CD14-positive monocyte (primary cell): ENCODE measurements at regions not wholly inside any gene's neighbourhood (a gene's known extent, or its start where the extent isn't known, plus 50 kb on each side); places are given as distances from the start of the nearest gene placed in this dataset.

Experiments used
- DNase-seq, 3 donors: peaks; one replicate each; pipeline ENCODE4 v3.0.0-alpha.2; 2011 to 2022
- H2AFZ ChIP-seq: 2 replicates; pipeline ENCODE4 v1.6.0; 2012; ENCODE audit warnings: mild to moderate bottlenecking, low read depth, low read length, inconsistent platforms; ENCODE audit not compliant: insufficient read depth, poor library complexity, severe bottlenecking
- H3K27ac ChIP-seq, 2 donors: 1 replicate in 1 of 2; 2 replicates in 1 of 2; pipeline ENCODE4 v1.5.1; 2012 to 2013; ENCODE audit warnings: low read length in 2 of 2, control low read depth in 1 of 2, inconsistent platforms in 1 of 2, low read depth in 1 of 2, mild to moderate bottlenecking in 1 of 2
- H3K27me3 ChIP-seq, 2 donors: one replicate each; pipeline versions ENCODE4 v1.6.0 to v1.6.1; 2011 to 2013; ENCODE audit warnings: low read length in 2 of 2; ENCODE audit not compliant: control insufficient read depth in 2 of 2, insufficient read depth in 2 of 2
- H3K36me3 ChIP-seq, 2 donors: replicated peaks in 1 of 2; 1 replicate in 1 of 2; 2 replicates in 1 of 2; pipeline versions ENCODE4 v1.5.1 to v1.6.1; 2012 to 2013; ENCODE audit warnings: low read length in 2 of 2, control low read depth in 1 of 2, inconsistent platforms in 1 of 2, mild to moderate bottlenecking in 1 of 2; ENCODE audit not compliant: insufficient read depth in 2 of 2, control insufficient read depth in 1 of 2
- H3K4me1 ChIP-seq, 2 donors: 1 replicate in 1 of 2; 2 replicates in 1 of 2; pipeline versions ENCODE4 v1.5.1 to v1.6.1; 2012 to 2013; ENCODE audit warnings: low read length in 2 of 2, control low read depth in 1 of 2, inconsistent platforms in 1 of 2, mild to moderate bottlenecking in 1 of 2, moderate library complexity in 1 of 2; ENCODE audit not compliant: insufficient read depth in 2 of 2, control insufficient read depth in 1 of 2
- H3K4me2 ChIP-seq: replicated peaks from 2 replicates; pipeline ENCODE3; 2012; ENCODE audit warnings: low read length, moderate library complexity, mild to moderate bottlenecking; ENCODE audit not compliant: poor library complexity, severe bottlenecking; ENCODE audit errors: extremely low read depth
- H3K4me3 ChIP-seq, 3 experiments: fragments of 200-600 bp in 1 of 3; sonication (generic) in 1 of 3; replicated peaks in 1 of 3; 1 replicate in 2 of 3; 2 replicates in 1 of 3; pipeline ENCODE4 v1.5.1; 2011 to 2013; ENCODE audit warnings: low read length in 3 of 3, mild to moderate bottlenecking in 3 of 3, control low read depth in 2 of 3, low read depth in 2 of 3, inconsistent platforms in 1 of 3, moderate library complexity in 1 of 3
- H3K79me2 ChIP-seq: 2 replicates; pipeline ENCODE4 v1.6.0; 2012; ENCODE audit warnings: mild to moderate bottlenecking, control low read depth, inconsistent platforms, low read length, moderate library complexity; ENCODE audit not compliant: insufficient read depth
- H3K9ac ChIP-seq: 2 replicates; pipeline ENCODE4 v1.6.0; 2017; ENCODE audit warnings: low read length, mild to moderate bottlenecking; ENCODE audit not compliant: insufficient read depth, poor library complexity, severe bottlenecking
- H3K9me3 ChIP-seq, 2 donors: replicated peaks in 1 of 2; 1 replicate in 1 of 2; 2 replicates in 1 of 2; pipeline versions ENCODE4 v1.5.1 to v1.6.1; 2012 to 2013; ENCODE audit warnings: low read length in 2 of 2, control low read depth in 1 of 2; ENCODE audit not compliant: control insufficient read depth in 1 of 2, insufficient read depth in 1 of 2
- H4K20me1 ChIP-seq: 2 replicates; pipeline ENCODE4 v1.6.0; 2012; ENCODE audit warnings: mild to moderate bottlenecking, low read length, control low read depth, moderate library complexity; ENCODE audit not compliant: insufficient read depth
- H3K27ac Mint-ChIP-seq, 7 donors: one replicate each; pipeline ENCODE4 v1.8.0; 2020; ENCODE audit warnings: mild to moderate bottlenecking in 7 of 7, mixed read lengths in 7 of 7, moderate library complexity in 6 of 7, inconsistent platforms in 2 of 7
- H3K27me3 Mint-ChIP-seq, 3 donors: one replicate each; pipeline ENCODE4 v1.8.0; 2021 to 2022; ENCODE audit warnings: low read depth in 3 of 3, mild to moderate bottlenecking in 3 of 3, mixed read lengths in 3 of 3, moderate library complexity in 3 of 3, inconsistent platforms in 1 of 3
- H3K36me3 Mint-ChIP-seq, 2 donors: one replicate each; pipeline ENCODE4 v1.8.0; 2020; ENCODE audit warnings: mixed read lengths in 2 of 2, inconsistent platforms in 1 of 2, mild to moderate bottlenecking in 1 of 2
- H3K4me1 Mint-ChIP-seq: one replicate; pipeline ENCODE4 v1.8.0; 2020; ENCODE audit warnings: mild to moderate bottlenecking, mixed read lengths
- H3K4me3 Mint-ChIP-seq, 2 donors: one replicate each; pipeline ENCODE4 v1.8.0; 2020; ENCODE audit warnings: mild to moderate bottlenecking in 2 of 2, mixed read lengths in 2 of 2, moderate library complexity in 1 of 2
- H3K9me3 Mint-ChIP-seq, 7 donors: one replicate each; pipeline ENCODE4 v1.8.0; 2020 to 2022; ENCODE audit warnings: mixed read lengths in 7 of 7, mild to moderate bottlenecking in 6 of 7, moderate library complexity in 6 of 7, inconsistent platforms in 2 of 7
- WGBS: methylation state at CpG from one replicate; pipeline ENCODE4 v1.1.5; 2013; ENCODE audit warnings: missing lambda C conversion rate; ENCODE audit not compliant: insufficient coverage; 5-methylcytosine and 5-hydroxymethylcytosine counted together
- intact Hi-C, 2 donors: fragments of 100-400 bp; cut with micrococcal nuclease; formaldehyde crosslinking; loops; one replicate each; pipeline versions ENCODE4 v1.15.0 to v1.15.1; 2023
- TF ChIP-seq, protein P1 (sequence below): fragments of 200-600 bp; IDR thresholded peaks from one replicate; pipeline ENCODE4 v1.8.0; 2022; ENCODE audit warnings: antibody characterized with exemption, mild to moderate bottlenecking

DNA sequence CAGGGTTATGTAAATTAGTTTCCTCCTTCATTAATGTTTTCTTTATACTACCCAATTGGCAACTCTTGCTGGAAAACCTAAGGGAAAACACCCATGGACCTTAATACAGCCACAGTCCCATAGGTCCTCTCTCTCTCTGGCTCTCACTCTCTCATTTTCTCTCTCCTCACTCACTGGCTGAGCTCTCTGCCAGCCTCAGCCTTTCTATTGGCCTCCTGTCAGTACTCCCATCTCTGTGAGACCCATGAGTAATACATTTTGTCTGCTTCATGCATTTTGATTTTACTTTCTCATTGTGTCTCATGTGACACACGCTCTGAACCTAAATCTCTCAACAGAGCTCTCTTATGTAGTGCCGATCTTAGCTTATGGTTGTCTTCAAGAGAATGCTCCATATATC, 907.5 kb downstream of the C6orf118 start:
- no CpG with 5 or more reads among the region's 2 CpGs for WGBS
- TF ChIP-seq, protein P1, sequence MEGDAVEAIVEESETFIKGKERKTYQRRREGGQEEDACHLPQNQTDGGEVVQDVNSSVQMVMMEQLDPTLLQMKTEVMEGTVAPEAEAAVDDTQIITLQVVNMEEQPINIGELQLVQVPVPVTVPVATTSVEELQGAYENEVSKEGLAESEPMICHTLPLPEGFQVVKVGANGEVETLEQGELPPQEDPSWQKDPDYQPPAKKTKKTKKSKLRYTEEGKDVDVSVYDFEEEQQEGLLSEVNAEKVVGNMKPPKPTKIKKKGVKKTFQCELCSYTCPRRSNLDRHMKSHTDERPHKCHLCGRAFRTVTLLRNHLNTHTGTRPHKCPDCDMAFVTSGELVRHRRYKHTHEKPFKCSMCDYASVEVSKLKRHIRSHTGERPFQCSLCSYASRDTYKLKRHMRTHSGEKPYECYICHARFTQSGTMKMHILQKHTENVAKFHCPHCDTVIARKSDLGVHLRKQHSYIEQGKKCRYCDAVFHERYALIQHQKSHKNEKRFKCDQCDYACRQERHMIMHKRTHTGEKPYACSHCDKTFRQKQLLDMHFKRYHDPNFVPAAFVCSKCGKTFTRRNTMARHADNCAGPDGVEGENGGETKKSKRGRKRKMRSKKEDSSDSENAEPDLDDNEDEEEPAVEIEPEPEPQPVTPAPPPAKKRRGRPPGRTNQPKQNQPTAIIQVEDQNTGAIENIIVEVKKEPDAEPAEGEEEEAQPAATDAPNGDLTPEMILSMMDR: no peak

DNA sequence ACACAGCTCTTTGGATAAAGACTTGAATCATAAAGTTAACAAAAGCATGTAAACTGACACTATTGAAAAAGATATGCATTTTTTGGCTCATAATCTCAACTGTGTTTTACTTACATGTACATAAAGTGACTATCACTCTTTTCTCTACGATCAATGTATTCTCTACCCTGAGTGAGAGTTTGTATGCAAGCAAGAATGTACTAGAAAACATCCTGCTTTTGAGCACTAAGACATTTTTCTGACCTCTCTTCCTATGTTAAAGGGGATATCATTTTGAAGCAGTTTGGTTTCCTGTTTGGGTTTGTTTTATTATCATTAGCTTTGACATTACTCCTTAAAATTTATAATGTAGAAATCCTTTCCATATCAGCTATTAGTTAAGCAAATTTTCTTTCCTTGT, 910.8 kb downstream of the C6orf118 start:
- no peaks in the 10 kb centered on the region for H3K4me1 Mint-ChIP-seq
- intact Hi-C loops: no loop called here

More for the DNA sequence above, 907.5 kb downstream of the C6orf118 start:
- no peak overlapping the region for H3K4me3 Mint-ChIP-seq
- no peaks in the 10 kb centered on the region for H3K36me3 Mint-ChIP-seq
- no peak overlapping the region for H3K27ac Mint-ChIP-seq
- Histone ChIP-seq H3K9me3 (peaks cover 3 to 13% of the 10 kb centered on the region in 2 donors), H3K9ac (no peak overlapping the region), H3K27ac (no peak overlapping the region), H2AFZ (no peak overlapping the region), H3K27me3 (no peaks in the 10 kb centered on the region), H4K20me1 (no peaks in the 10 kb centered on the region), H3K79me2 (no peaks in the 10 kb centered on the region), H3K36me3 (no peaks in the 10 kb centered on the region), H3K4me2 (no peak overlapping the region), H3K4me1 (no peaks in the 10 kb centered on the region), H3K4me3 (no peak overlapping the region)
- no peaks in the 10 kb centered on the region for H3K4me1 Mint-ChIP-seq
- peaks cover 0 to 4% (median 2%) of the 10 kb centered on the region in 7 donors for H3K9me3 Mint-ChIP-seq
- intact Hi-C loops: no loop called here
- DNase-seq: no peak
- no peaks in the 10 kb centered on the region for H3K27me3 Mint-ChIP-seq

More for the DNA sequence above, 910.8 kb downstream of the C6orf118 start:
- H3K9me3 Mint-ChIP-seq: peaks cover 0 to 7% (median 2%) of the 10 kb centered on the region in 7 donors
- Histone ChIP-seq H3K36me3 (no peaks in the 10 kb centered on the region), H3K9ac (no peak overlapping the region), H3K4me1 (no peaks in the 10 kb centered on the region), H2AFZ (no peak overlapping the region), H3K27me3 (no peaks in the 10 kb centered on the region), H3K4me3 (no peak overlapping the region), H3K27ac (no peak overlapping the region), H3K4me2 (no peak overlapping the region), H3K9me3 (peaks cover 0 to 3% of the 10 kb centered on the region in 2 donors), H3K79me2 (no peaks in the 10 kb centered on the region), H4K20me1 (no peaks in the 10 kb centered on the region)
- H3K27ac Mint-ChIP-seq: no peak overlapping the region
- no peak overlapping the region for H3K4me3 Mint-ChIP-seq
- no CpG with 5 or more reads among the region's 1 CpG for WGBS
- DNase-seq: no peak
- TF ChIP-seq, protein P1: no peak
- no peaks in the 10 kb centered on the region for H3K36me3 Mint-ChIP-seq
- no peaks in the 10 kb centered on the region for H3K27me3 Mint-ChIP-seq
